IMR-90 (cell line): ENCODE measurements at regions not wholly inside any gene's neighbourhood (a gene's known extent, or its start where the extent isn't known, plus 50 kb on each side); places are given as distances from the start of the nearest gene placed in this dataset.

Experiments used
- ATAC-seq: fragments of 200-7000 bp; cut with Tn5 transposase; 2 replicates; pipeline ENCODE4 v1.9.1; 2020; ENCODE audit warnings: low read depth, mild to moderate bottlenecking, moderate library complexity
- BruUV-seq: library from RNA; stranded (reverse); fragments of 400-500 nt; replicated peaks from 2 replicates; lab custom pipeline; 2021; lab: Mats Ljungman, UMichigan
- CTCF ChIA-PET: fragments of 300-600 bp; formaldehyde crosslinking; extraction: SDS; loops from one replicate; lab custom pipeline; 2021; ENCODE audit warnings: antibody characterized with exemption; lab: Yijun Ruan, JAX
- POLR2A ChIA-PET: fragments of 300-600 bp; sonication (Branson Sonifier 250); formaldehyde crosslinking; loops from one replicate; lab custom pipeline; 2022; ENCODE audit warnings: antibody characterized with exemption; ENCODE audit not compliant: unreplicated experiment; lab: Charles Lee
- DNase-seq: peaks from one replicate; pipeline ENCODE4 v3.0.0; 2013
- H2AFZ ChIP-seq: replicated peaks from 2 replicates; pipeline ENCODE3; 2013; ENCODE audit warnings: low read length, mild to moderate bottlenecking; ENCODE audit not compliant: poor library complexity
- H2AK5ac ChIP-seq: 2 replicates; pipeline ENCODE4 v1.6.1; 2013; ENCODE audit warnings: low read depth, low read length, inconsistent platforms
- H2AK9ac ChIP-seq: replicated peaks from 2 replicates; pipeline ENCODE3; 2013; ENCODE audit warnings: mild to moderate bottlenecking, low read depth, low read length, moderate library complexity; ENCODE audit not compliant: poor library complexity
- H2BK120ac ChIP-seq: 2 replicates; pipeline ENCODE4 v1.6.1; 2013; ENCODE audit warnings: low read depth, low read length, inconsistent platforms
- H2BK15ac ChIP-seq: 3 replicates; pipeline ENCODE4 v1.6.1; 2013; ENCODE audit warnings: low read depth, low read length, inconsistent platforms
- H2BK20ac ChIP-seq: 2 replicates; pipeline ENCODE4 v1.6.1; 2013; ENCODE audit warnings: low read depth, mild to moderate bottlenecking, inconsistent platforms, low read length, moderate library complexity
- H2BK5ac ChIP-seq: 2 replicates; pipeline ENCODE4 v1.6.1; 2013; ENCODE audit warnings: mild to moderate bottlenecking, low read depth, low read length, inconsistent platforms; ENCODE audit not compliant: poor library complexity, severe bottlenecking
- H3K14ac ChIP-seq: replicated peaks from 2 replicates; pipeline ENCODE4 v1.6.1; 2013; ENCODE audit warnings: low read depth, low read length, inconsistent platforms
- H3K18ac ChIP-seq: 2 replicates; pipeline ENCODE4 v1.6.1; 2013; ENCODE audit warnings: low read depth, low read length, control low read depth
- H3K23ac ChIP-seq: 2 replicates; pipeline ENCODE4 v1.6.1; 2013; ENCODE audit warnings: low read depth, low read length, inconsistent platforms
- H3K27ac ChIP-seq: 2 replicates; pipeline ENCODE4 v1.5.1; 2013; ENCODE audit warnings: mild to moderate bottlenecking, control low read depth, low read length; ENCODE audit not compliant: insufficient read depth
- H3K27me3 ChIP-seq: 2 replicates; pipeline ENCODE4 v1.6.1; 2013; ENCODE audit warnings: low read length; ENCODE audit not compliant: control insufficient read depth, insufficient read depth
- H3K36me3 ChIP-seq: 2 replicates; pipeline ENCODE4 v1.6.1; 2013; ENCODE audit warnings: low read length, mixed read lengths; ENCODE audit not compliant: control insufficient read depth, insufficient read depth
- H3K4ac ChIP-seq: 2 replicates; pipeline ENCODE4 v1.6.1; 2013; ENCODE audit warnings: low read depth, low read length, inconsistent platforms
- H3K4me1 ChIP-seq: 2 replicates; pipeline ENCODE4 v1.6.1; 2013; ENCODE audit warnings: low read length, mixed read lengths; ENCODE audit not compliant: control insufficient read depth, insufficient read depth
- H3K4me2 ChIP-seq: 2 replicates; pipeline ENCODE4 v1.6.1; 2013; ENCODE audit warnings: low read depth, mild to moderate bottlenecking, control low read depth, low read length, moderate library complexity
- H3K4me3 ChIP-seq: 2 replicates; pipeline ENCODE4 v1.5.1; 2013; ENCODE audit warnings: low read depth, mild to moderate bottlenecking, control low read depth, low read length, moderate library complexity; ENCODE audit not compliant: insufficient read depth
- H3K56ac ChIP-seq: 2 replicates; pipeline ENCODE4 v1.6.1; 2013; ENCODE audit warnings: low read length, inconsistent platforms; ENCODE audit not compliant: insufficient read depth; ENCODE audit errors: extremely low read depth
- H3K79me1 ChIP-seq, 2 experiments: 2 replicates each; pipeline ENCODE4 v1.6.1; 2013; ENCODE audit warnings: low read length in 2 of 2, inconsistent platforms in 1 of 2, low read depth in 1 of 2
- H3K9ac ChIP-seq: 2 replicates; pipeline ENCODE4 v1.6.1; 2013; ENCODE audit warnings: low read depth, low read length, control low read depth
- H3K9me1 ChIP-seq: 2 replicates; pipeline ENCODE4 v1.6.1; 2013; ENCODE audit warnings: low read length, inconsistent platforms; ENCODE audit not compliant: insufficient read depth
- H3K9me3 ChIP-seq: 2 replicates; pipeline ENCODE4 v1.6.1; 2013; ENCODE audit warnings: low read length; ENCODE audit not compliant: control insufficient read depth, insufficient read depth
- H4K20me1 ChIP-seq: 2 replicates; pipeline ENCODE4 v1.6.1; 2013; ENCODE audit warnings: low read length, inconsistent platforms; ENCODE audit not compliant: insufficient read depth
- H4K5ac ChIP-seq: 2 replicates; pipeline ENCODE4 v1.6.1; 2013; ENCODE audit warnings: mild to moderate bottlenecking, low read depth, low read length, control low read depth
- H4K8ac ChIP-seq, 2 experiments: 2 replicates each; pipeline ENCODE4 v1.6.1; 2013; ENCODE audit warnings: low read depth in 2 of 2, low read length in 2 of 2, control low read depth in 1 of 2, inconsistent platforms in 1 of 2
- H4K91ac ChIP-seq: 2 replicates; pipeline ENCODE4 v1.6.1; 2013; ENCODE audit warnings: low read depth, low read length, inconsistent platforms; ENCODE audit not compliant: insufficient read depth
- CHD1 ChIP-seq: IDR thresholded peaks from 2 replicates; pipeline ENCODE4 v1.6.1; 2012; ENCODE audit warnings: low read depth, low read length, improper control_type of control experiment
- FOS ChIP-seq: fragments of 150-350 bp; IDR thresholded peaks from 2 replicates; pipeline ENCODE4 v1.6.1; 2016; ENCODE audit warnings: low read depth, low read length
- MAFK ChIP-seq: IDR thresholded peaks from 2 replicates; pipeline ENCODE4 v1.6.1; 2012; ENCODE audit warnings: low read depth, low read length, improper control_type of control experiment
- NFE2L2 ChIP-seq: fragments of 150-350 bp; IDR thresholded peaks from 2 replicates; pipeline ENCODE4 v1.6.1; 2016; ENCODE audit warnings: low read depth, mild to moderate bottlenecking, low read length
- WGBS, 2 experiments: methylation state at CpG; one replicate each; pipeline versions ENCODE4 v1.1.5 to v1.1.7; 2013; ENCODE audit warnings: missing lambda C conversion rate in 2 of 2; ENCODE audit not compliant: insufficient read length in 1 of 2; ENCODE audit errors: extremely low coverage in 2 of 2; 5-methylcytosine and 5-hydroxymethylcytosine counted together
- dilution Hi-C: fragments of 300-500 bp; cut with HindIII; formaldehyde crosslinking; loops from one replicate; pipeline ENCODE4 v1.14.3; 2018; ENCODE audit warnings: low sequenced_read_pairs; ENCODE audit not compliant: unreplicated experiment
- in situ Hi-C: fragments of 300-500 bp; cut with MboI; formaldehyde crosslinking; loops from 3 replicates; pipeline ENCODE4 v1.14.3; 2019; ENCODE audit warnings: low sequenced_read_pairs, inconsistent platforms, mixed read lengths
- intact Hi-C: fragments of 100-400 bp; cut with micrococcal nuclease; formaldehyde crosslinking; loops from 2 replicates; pipeline ENCODE4 v1.10.0; 2022
- TF ChIP-seq, protein P1 (sequence below): conservative IDR thresholded peaks from 2 replicates; pipeline ENCODE4 v1.5.1; 2012; ENCODE audit warnings: mild to moderate bottlenecking, low read depth, low read length, improper control_type of control experiment

DNA sequence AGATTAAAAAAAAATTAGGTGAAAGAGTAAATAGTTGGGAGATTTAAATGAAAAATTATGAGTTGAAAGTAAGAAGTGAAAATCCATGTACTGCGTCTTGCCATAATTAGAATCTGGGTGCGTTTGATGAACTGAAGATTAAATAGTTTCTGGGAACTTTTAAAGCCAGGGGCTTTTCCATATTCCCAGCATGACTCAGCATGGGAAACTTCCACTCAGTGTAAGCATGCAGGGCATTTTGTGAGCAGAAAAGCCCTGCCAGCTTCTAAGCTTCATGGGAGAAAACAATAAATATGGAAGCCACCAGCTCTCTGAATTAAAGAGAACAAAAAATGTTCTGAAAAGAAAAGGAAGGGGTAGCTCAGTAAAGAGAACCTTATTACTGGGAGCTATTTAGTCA is 62.0 kb upstream of the EDNRB start:
- H3K14ac ChIP-seq, result no peak overlapping the region
- no peak overlapping the region for H3K9ac ChIP-seq
- no peak overlapping the region for H2AK9ac ChIP-seq
- H3K56ac ChIP-seq, result no peak overlapping the region
- WGBS, 2 experiments, result no CpG with 5 or more reads among the region's 2 CpGs
- H3K27ac ChIP-seq, result no peak overlapping the region
- no peak overlapping the region for H3K4me2 ChIP-seq
- H3K23ac ChIP-seq, result no peak overlapping the region
- H3K9me3 ChIP-seq, result no peaks in the 10 kb centered on the region
- H2BK20ac ChIP-seq, result no peak overlapping the region
- no peak overlapping the region for H2BK5ac ChIP-seq
- no TSS peak for BruUV-seq
- H2BK15ac ChIP-seq, result no peak overlapping the region
- in situ Hi-C loops, result no loop called here
- H4K8ac ChIP-seq, result no peak overlapping the region
- DNase-seq, result peak; percentile 81
- no peak overlapping the region for H2AK5ac ChIP-seq
- H3K18ac ChIP-seq, result no peak overlapping the region
- intact Hi-C loops, result no loop called here
- H3K4ac ChIP-seq, result no peak overlapping the region
- peaks cover 2% of the 10 kb centered on the region; the same call in 1 of the 2 replicates for H3K4me1 ChIP-seq
- ChIA-PET POLR2A (interaction anchor here (0.7 kb wide), 1 partner anchor 9 kb away, joined by 5 read pairs; no protein-coding TSS in a partner anchor), CTCF (no interaction called here)
- TF ChIP-seq, protein P1, sequence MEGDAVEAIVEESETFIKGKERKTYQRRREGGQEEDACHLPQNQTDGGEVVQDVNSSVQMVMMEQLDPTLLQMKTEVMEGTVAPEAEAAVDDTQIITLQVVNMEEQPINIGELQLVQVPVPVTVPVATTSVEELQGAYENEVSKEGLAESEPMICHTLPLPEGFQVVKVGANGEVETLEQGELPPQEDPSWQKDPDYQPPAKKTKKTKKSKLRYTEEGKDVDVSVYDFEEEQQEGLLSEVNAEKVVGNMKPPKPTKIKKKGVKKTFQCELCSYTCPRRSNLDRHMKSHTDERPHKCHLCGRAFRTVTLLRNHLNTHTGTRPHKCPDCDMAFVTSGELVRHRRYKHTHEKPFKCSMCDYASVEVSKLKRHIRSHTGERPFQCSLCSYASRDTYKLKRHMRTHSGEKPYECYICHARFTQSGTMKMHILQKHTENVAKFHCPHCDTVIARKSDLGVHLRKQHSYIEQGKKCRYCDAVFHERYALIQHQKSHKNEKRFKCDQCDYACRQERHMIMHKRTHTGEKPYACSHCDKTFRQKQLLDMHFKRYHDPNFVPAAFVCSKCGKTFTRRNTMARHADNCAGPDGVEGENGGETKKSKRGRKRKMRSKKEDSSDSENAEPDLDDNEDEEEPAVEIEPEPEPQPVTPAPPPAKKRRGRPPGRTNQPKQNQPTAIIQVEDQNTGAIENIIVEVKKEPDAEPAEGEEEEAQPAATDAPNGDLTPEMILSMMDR, result no peak
- TF ChIP-seq FOS, result no peak
- TF ChIP-seq NFE2L2, result peak; percentile 81
- TF ChIP-seq MAFK, result 0 out of 2 replicates have a peak, but pooled peaks have one; percentile 20
- TF ChIP-seq CHD1, result no peak
- no peaks in the 10 kb centered on the region for H3K36me3 ChIP-seq
- H3K4me3 ChIP-seq, result no peak overlapping the region
- no peak overlapping the region for H4K91ac ChIP-seq
- no peaks in the 10 kb centered on the region for H4K20me1 ChIP-seq
- H3K27me3 ChIP-seq, result no peaks in the 10 kb centered on the region; the same call in 1 of the 2 replicates
- dilution Hi-C loops, result no loop called here
- H3K9me1 ChIP-seq, result no peaks in the 10 kb centered on the region
- no peak overlapping the region for H4K5ac ChIP-seq
- no peak overlapping the region for H2BK120ac ChIP-seq
- H2AFZ ChIP-seq, result no peak overlapping the region
- H3K79me1 ChIP-seq, result no peaks in the 10 kb centered on the region
- ATAC-seq, result peak; percentile 93
